ENCODE measurements at regions not wholly inside any gene's neighbourhood (a gene's known extent, or its start where the extent isn't known, plus 50 kb on each side); places are given as distances from the start of the nearest gene placed in this dataset.

DNA sequence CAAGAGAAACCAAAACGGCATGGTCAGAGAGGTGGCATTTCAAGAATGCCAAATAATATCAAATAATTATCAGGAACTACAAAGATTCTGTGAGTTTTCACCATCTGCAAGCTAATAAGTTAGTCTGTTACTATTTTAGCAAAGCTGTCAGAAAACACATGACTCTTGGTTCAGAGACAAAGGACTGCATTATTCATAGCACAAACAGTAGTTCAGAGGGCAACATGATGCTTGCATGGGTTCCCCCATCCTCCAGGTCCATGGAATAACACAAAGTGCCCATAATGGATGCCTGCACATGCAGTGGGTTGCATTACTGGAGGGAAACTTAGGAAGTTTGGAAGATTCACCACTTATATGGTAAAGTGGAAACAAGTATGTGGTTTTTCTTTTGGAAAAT lies 228.8 kb upstream of the ALCAM start:
- TF ChIP-seq POLR2A (IDR thresholded peaks at IDR 0.05; ENCODE audit: low read length) (no peak), GATA1 (IDR thresholded peaks at IDR 0.05; ENCODE audit: low read depth, low read length) (no peak)
